ENCODE measurements at regions not wholly inside any gene's neighbourhood (a gene's known extent, or its start where the extent isn't known, plus 50 kb on each side); places are given as distances from the start of the nearest gene placed in this dataset.
"Not testable (repeated sequence)": the region's sequence is repeated elsewhere in the genome, so short reads cannot be mapped to it uniquely, and the experiment has no call there.

GRCh38 chr5:109989161-109989560, 299.4 kb downstream of the MAN2A1 start:
- in situ Hi-C loops (cut with HindIII; ENCODE audit: low sequenced_read_pairs) = no loop called here

- in situ Hi-C loops (cut with HindIII; ENCODE audit: low sequenced_read_pairs) = no loop called here
These were observed 300.4 kb downstream of the MAN2A1 start for GRCh38 chr5:109989994-109990722.

GRCh38 chr5:109990723-109991359, 301.1 kb downstream of the MAN2A1 start:
- in situ Hi-C loops (cut with HindIII; ENCODE audit: low sequenced_read_pairs) = no loop called here

- in situ Hi-C loops (cut with HindIII; ENCODE audit: low sequenced_read_pairs) = no loop called here
These were observed 302.7 kb downstream of the MAN2A1 start for GRCh38 chr5:109992264-109992915.

- in situ Hi-C loops (cut with HindIII; ENCODE audit: low sequenced_read_pairs) = no loop called here
These were observed 304.4 kb downstream of the MAN2A1 start for GRCh38 chr5:109994135-109994534.

GRCh38 chr5:109996246-109996645, 306.5 kb downstream of the MAN2A1 start:
- in situ Hi-C loops (cut with HindIII; ENCODE audit: low sequenced_read_pairs) = loop anchor here (5.0 kb wide), 1 partner anchor 471 kb away; no protein-coding TSS in a partner anchor

GRCh38 chr5:109997161-109997560, 307.4 kb downstream of the MAN2A1 start:
- in situ Hi-C loops (cut with HindIII; ENCODE audit: low sequenced_read_pairs) = loop anchor here (5.0 kb wide), 1 partner anchor 470 kb away; no protein-coding TSS in a partner anchor

GRCh38 chr5:109998208-109998607, 308.5 kb downstream of the MAN2A1 start:
- in situ Hi-C loops (cut with HindIII; ENCODE audit: low sequenced_read_pairs) = loop anchor here (5.0 kb wide), 1 partner anchor 469 kb away; no protein-coding TSS in a partner anchor

- in situ Hi-C loops (cut with HindIII; ENCODE audit: low sequenced_read_pairs) = loop anchor here (5.0 kb wide), 1 partner anchor 469 kb away; no protein-coding TSS in a partner anchor
These were observed 309.0 kb downstream of the MAN2A1 start for GRCh38 chr5:109998726-109999125.

GRCh38 chr5:110001648-110002047, 311.9 kb downstream of the MAN2A1 start:
- in situ Hi-C loops (cut with HindIII; ENCODE audit: low sequenced_read_pairs) = no loop called here

- in situ Hi-C loops (cut with HindIII; ENCODE audit: low sequenced_read_pairs) = no loop called here
These were observed 312.9 kb downstream of the MAN2A1 start for GRCh38 chr5:110002652-110003051.

GRCh38 chr5:110005907-110006562, 316.3 kb downstream of the MAN2A1 start:
- in situ Hi-C loops (cut with HindIII; ENCODE audit: low sequenced_read_pairs) = not testable (repeated sequence)

GRCh38 chr5:110007101-110007500, 317.4 kb downstream of the MAN2A1 start:
- in situ Hi-C loops (cut with HindIII; ENCODE audit: low sequenced_read_pairs) = no loop called here

GRCh38 chr5:110008131-110008530, 318.4 kb downstream of the MAN2A1 start:
- in situ Hi-C loops (cut with HindIII; ENCODE audit: low sequenced_read_pairs) = no loop called here

GRCh38 chr5:110012145-110012544, 322.4 kb downstream of the MAN2A1 start:
- in situ Hi-C loops (cut with HindIII; ENCODE audit: low sequenced_read_pairs) = no loop called here

GRCh38 chr5:110013017-110013416, 323.3 kb downstream of the MAN2A1 start:
- in situ Hi-C loops (cut with HindIII; ENCODE audit: low sequenced_read_pairs) = no loop called here

- in situ Hi-C loops (cut with HindIII; ENCODE audit: low sequenced_read_pairs) = no loop called here
These were observed 328.1 kb downstream of the MAN2A1 start for GRCh38 chr5:110017854-110018253.

GRCh38 chr5:110018509-110018908, 328.8 kb downstream of the MAN2A1 start:
- in situ Hi-C loops (cut with HindIII; ENCODE audit: low sequenced_read_pairs) = no loop called here

- in situ Hi-C loops (cut with HindIII; ENCODE audit: low sequenced_read_pairs) = no loop called here
These were observed 329.4 kb downstream of the MAN2A1 start for GRCh38 chr5:110019119-110019518.

GRCh38 chr5:110019780-110020179, 330.1 kb downstream of the MAN2A1 start:
- in situ Hi-C loops (cut with HindIII; ENCODE audit: low sequenced_read_pairs) = no loop called here

GRCh38 chr5:110021251-110021650, 331.5 kb downstream of the MAN2A1 start:
- in situ Hi-C loops (cut with HindIII; ENCODE audit: low sequenced_read_pairs) = no loop called here

Measured in endothelial cell of hepatic sinusoid (primary cell).